ENCODE measurements at regions not wholly inside any gene's neighbourhood (a gene's known extent, or its start where the extent isn't known, plus 50 kb on each side); places are given as distances from the start of the nearest gene placed in this dataset.

DNA sequence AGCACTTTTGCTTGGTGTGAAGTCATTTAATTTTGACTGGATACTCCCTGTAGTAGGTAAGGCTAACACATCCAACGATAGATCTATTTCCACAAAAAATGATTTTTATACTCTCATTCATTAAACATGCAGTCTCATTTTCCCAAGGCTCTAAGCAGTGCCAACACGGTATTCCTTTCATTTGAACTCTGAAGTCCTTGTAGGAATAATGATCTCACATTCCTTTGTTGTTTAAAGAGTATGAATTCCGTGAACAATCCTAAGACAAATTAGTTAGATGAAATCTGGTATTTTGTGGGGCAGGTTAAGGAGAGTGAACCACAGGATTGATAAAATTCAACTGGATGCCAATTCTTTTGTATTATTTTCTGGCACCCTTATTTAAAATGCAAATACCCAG lies 66.6 kb downstream of the LACC1 start:
- TF ChIP-seq CTCF (IDR thresholded peaks at IDR 0.05): no peak

DNA sequence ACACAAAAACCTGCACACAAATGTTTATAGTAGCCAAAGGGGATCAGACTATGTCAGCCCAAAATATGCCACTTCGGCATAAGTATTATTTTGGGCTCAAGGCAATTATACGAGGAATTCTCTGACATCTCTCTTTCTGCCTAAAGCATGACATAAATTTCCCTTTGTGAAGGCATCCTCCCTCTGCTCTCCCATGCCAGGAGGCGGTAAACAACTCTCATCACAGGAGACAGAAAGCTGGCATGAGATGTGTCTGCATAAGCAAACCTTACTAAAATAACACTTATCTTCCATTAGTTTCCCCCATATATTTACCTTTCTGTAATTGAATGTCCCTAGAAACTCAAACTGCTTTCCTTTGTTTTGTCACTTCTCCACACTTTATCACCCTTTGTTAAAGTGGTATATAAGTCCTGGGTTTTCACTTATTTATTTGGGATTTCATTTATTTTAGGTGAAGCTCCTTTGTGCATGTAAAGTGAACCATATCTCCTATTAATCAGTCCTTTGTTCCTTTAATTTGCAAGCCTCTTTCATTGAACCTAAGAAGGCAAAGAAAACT lies 68.3 kb downstream of the LACC1 start:
- no peak for TF ChIP-seq CTCF (IDR thresholded peaks at IDR 0.05)

DNA sequence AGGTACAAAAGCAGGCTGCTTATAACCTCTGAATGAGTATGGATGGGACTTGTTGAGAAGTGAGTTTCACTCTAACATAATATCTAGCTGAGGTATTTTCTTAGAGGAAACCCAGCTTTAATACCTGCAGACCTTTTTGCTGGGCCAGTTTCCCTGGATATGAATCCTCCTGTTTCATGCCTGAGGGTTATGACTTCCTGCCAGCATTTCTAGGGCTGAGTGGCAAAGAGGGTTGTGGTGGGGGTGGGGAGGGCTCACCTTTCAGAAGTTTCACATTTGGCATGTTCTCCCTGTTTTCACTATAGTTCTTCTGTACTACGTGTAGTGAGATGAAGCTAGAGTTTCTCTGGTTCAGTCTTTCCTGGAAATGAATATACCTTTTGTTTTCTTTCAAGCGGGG lies 73.7 kb downstream of the LACC1 start:
- no peak for TF ChIP-seq CTCF (IDR thresholded peaks at IDR 0.05)

DNA sequence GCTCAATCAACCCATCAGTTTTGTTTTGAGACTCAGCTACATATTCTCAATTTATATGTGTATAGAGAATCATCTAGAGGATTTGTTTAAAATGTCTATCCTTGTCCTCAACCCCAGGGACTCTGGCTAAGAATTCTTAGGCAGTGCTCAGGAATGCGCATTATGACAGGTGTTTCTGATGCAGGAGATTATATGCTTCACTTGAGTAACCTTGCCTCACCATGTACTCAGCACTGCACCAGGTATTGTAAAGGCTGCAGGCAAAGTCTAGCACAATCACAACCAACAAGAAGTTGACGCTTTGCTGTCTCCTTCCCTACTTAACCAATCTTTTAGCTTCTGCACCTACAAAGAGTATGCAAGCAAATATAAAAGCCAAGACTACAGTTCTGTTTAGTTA lies 79.6 kb downstream of the LACC1 start:
- no peak for TF ChIP-seq CTCF (IDR thresholded peaks at IDR 0.05)

DNA sequence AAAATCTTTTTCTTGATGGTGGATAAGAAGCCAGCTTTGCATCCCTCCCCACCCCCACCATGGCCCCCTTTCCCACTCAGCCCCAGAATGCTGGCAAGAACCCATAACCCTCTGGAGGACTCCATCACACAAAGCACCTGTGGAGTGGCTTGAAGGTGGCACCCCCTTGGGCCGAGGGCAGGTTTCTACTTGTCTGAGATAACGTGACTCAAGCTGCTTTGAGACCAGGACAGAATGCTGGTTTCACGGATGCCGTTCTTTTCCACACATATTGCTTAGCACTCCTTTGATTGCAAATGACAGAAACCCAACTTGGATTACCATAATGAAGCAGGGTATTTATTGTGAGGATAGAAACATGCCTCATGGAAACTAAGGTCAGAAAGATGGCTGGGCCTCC lies 82.2 kb downstream of the LACC1 start:
- no peak for TF ChIP-seq CTCF (IDR thresholded peaks at IDR 0.05)

- TF ChIP-seq CTCF (IDR thresholded peaks at IDR 0.05): no peak
Measured at GRCh38 chr13:43963726-43964125, 84.0 kb downstream of the LACC1 start.

DNA sequence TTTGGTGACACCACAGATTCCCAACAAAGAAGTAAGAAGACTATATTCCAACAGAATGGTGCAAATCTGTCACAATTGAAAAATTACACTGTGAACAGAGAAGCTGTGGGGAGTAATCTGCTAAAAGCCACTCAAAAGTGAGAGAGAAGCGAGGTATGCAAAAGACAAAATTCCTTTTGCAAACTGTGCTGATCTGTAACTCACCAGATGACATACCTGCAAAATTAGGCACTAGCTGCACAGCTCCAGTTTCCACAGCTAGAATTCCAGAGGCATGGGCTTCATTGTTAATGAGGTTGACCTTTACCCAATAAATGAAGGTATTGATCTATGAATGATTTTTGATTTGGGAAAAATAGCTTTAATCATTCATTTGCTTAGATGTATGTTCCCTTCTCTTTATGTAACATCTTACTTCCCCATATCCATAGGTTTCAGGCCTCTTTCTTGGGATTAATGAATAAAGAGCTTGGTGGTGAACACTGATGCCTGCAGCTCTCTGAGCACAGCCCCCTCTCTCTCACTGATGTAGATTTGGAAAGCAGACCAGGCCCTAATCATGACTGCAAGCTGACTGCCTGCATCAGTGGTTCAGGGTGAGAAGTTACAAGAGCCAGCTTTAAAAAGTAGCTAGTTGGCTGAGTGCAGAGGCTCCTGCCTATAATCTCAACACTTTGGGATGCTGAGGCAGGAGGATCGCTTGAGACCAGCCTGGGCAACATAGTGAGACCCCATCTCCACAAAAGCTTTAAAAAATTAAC lies 85.2 kb downstream of the LACC1 start:
- TF ChIP-seq CTCF (IDR thresholded peaks at IDR 0.05): no peak

All from LNCAP (cell line).